ENCODE measurements at regions not wholly inside any gene's neighbourhood (a gene's known extent, or its start where the extent isn't known, plus 50 kb on each side); places are given as distances from the start of the nearest gene placed in this dataset.
"Not testable (repeated sequence)": the region's sequence is repeated elsewhere in the genome, so short reads cannot be mapped to it uniquely, and the experiment has no call there.

GRCh38 chr12:46480724-46481123 lies 108.2 kb upstream of the SLC38A2 start:
- no peaks in the 10 kb centered on the region for H3K9me3 ChIP-seq (replicated peaks; ENCODE audit: low read length)
- H3K36me3 ChIP-seq (ENCODE audit: insufficient read depth, low read length): peaks cover 2% of the 10 kb centered on the region
- H3K4me2 ChIP-seq (ENCODE audit: low read length): no peak overlapping the region
- H3K9ac ChIP-seq (ENCODE audit: low read depth, low read length): no peak overlapping the region
- H3K4me1 ChIP-seq (ENCODE audit: control insufficient read depth, insufficient read depth, low read length): peaks cover 32% of the 10 kb centered on the region
- H3K27me3 ChIP-seq (ENCODE audit: control insufficient read depth, insufficient read depth, low read length): no peaks in the 10 kb centered on the region
- no peak overlapping the region for H3K4me3 ChIP-seq (ENCODE audit: low read length)

DNA sequence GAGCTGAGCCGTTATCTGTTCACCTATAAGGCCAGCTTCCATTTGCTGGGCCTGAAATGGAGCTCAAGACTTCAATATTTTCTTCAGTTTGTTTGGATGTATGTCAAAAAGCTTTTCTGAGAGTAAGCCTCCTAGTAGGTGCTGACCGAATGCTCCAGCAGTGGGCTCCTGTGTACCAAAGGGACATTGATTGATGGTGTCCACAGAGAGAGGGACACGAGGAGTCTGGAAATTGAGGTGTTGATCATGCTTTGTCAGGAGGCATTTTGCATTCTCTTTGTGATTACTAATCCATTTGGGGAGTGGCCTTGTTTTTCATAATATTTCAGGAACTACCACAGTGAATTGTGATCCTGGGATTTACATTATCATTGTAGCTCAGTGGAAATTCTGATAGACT lies 107.7 kb upstream of the SLC38A2 start:
- Histone ChIP-seq H3K4me1 (ENCODE audit: control insufficient read depth, insufficient read depth, low read length) (peaks cover 32% of the 10 kb centered on the region), H3K4me2 (ENCODE audit: low read length) (no peak overlapping the region), H3K9ac (ENCODE audit: low read depth, low read length) (no peak overlapping the region), H3K27me3 (ENCODE audit: control insufficient read depth, insufficient read depth, low read length) (no peaks in the 10 kb centered on the region), H3K4me3 (ENCODE audit: low read length) (no peak overlapping the region), H3K36me3 (ENCODE audit: insufficient read depth, low read length) (peaks cover 2% of the 10 kb centered on the region), H3K9me3 (replicated peaks; ENCODE audit: low read length) (no peaks in the 10 kb centered on the region)

GRCh38 chr12:46478123-46478522 lies 105.5 kb upstream of the SLC38A2 start:
- no peak overlapping the region for H3K9ac ChIP-seq (ENCODE audit: low read depth, low read length)
- no peak overlapping the region for H3K4me2 ChIP-seq (ENCODE audit: low read length)
- no peaks in the 10 kb centered on the region for H3K27me3 ChIP-seq (ENCODE audit: control insufficient read depth, insufficient read depth, low read length)
- H3K36me3 ChIP-seq (ENCODE audit: insufficient read depth, low read length): peaks cover 2% of the 10 kb centered on the region
- H3K4me1 ChIP-seq (ENCODE audit: control insufficient read depth, insufficient read depth, low read length): peaks cover 36% of the 10 kb centered on the region
- no peak overlapping the region for H3K4me3 ChIP-seq (ENCODE audit: low read length)
- H3K9me3 ChIP-seq (replicated peaks; ENCODE audit: low read length): no peaks in the 10 kb centered on the region

DNA sequence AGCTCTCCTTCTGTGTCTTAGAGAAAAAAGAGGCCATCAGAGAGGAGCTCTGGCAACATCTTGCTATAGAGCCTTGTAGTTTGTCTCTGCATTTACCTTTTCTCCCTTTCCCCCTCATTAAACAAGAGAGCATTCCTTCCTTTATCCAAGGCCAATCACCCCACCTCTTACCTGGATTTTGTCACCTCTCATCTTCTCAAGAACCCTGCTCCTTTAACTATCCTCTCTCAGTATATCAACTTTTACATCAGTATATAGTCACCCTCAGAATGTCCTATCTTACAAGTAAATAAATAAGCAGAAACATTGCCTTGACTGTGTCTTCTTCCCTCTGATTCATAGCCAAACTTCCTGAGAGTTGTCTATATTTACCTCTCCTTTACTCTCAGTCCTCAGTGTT lies 105.0 kb upstream of the SLC38A2 start:
- H3K4me2 ChIP-seq (ENCODE audit: low read length): no peak overlapping the region
- H3K4me1 ChIP-seq (ENCODE audit: control insufficient read depth, insufficient read depth, low read length): peaks cover 39% of the 10 kb centered on the region
- no peak overlapping the region for H3K4me3 ChIP-seq (ENCODE audit: low read length)
- no peaks in the 10 kb centered on the region for H3K9me3 ChIP-seq (replicated peaks; ENCODE audit: low read length)
- H3K9ac ChIP-seq (ENCODE audit: low read depth, low read length): no peak overlapping the region
- no peaks in the 10 kb centered on the region for H3K27me3 ChIP-seq (ENCODE audit: control insufficient read depth, insufficient read depth, low read length)
- peaks cover 2% of the 10 kb centered on the region for H3K36me3 ChIP-seq (ENCODE audit: insufficient read depth, low read length)

GRCh38 chr12:46475972-46476645 lies 103.5 kb upstream of the SLC38A2 start:
- Histone ChIP-seq H3K4me3 (ENCODE audit: low read length) (no peak overlapping the region), H3K9ac (ENCODE audit: low read depth, low read length) (no peak overlapping the region), H3K4me2 (ENCODE audit: low read length) (no peak overlapping the region), H3K9me3 (replicated peaks; ENCODE audit: low read length) (no peaks in the 10 kb centered on the region), H3K36me3 (ENCODE audit: insufficient read depth, low read length) (no peaks in the 10 kb centered on the region), H3K4me1 (ENCODE audit: control insufficient read depth, insufficient read depth, low read length) (peaks cover 53% of the 10 kb centered on the region), H3K27me3 (ENCODE audit: control insufficient read depth, insufficient read depth, low read length) (no peaks in the 10 kb centered on the region)

DNA sequence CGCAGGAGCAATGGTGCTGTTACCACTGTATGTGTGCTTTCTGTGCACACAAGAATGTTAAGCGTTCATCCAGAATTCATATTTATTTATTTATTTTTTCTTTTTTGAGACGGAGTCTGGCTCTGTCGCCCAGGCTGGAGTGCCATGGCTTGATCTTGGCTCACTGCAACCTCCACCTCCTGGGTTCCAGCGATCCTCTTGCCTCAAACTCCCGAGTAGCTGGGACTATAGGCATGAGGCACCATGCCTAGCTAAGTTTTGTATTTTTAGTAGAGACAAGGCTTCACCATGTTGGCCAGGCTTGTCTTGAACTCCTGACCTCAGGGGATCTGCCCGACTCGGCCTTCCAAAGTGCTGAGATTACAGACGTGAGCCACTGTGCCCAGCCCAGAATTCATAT lies 101.8 kb upstream of the SLC38A2 start:
- not testable (repeated sequence) for H3K36me3 ChIP-seq (ENCODE audit: insufficient read depth, low read length); H3K4me3 ChIP-seq (ENCODE audit: low read length)
- H3K9ac ChIP-seq (ENCODE audit: low read depth, low read length): peak overlapping the region; percentile 71

GRCh38 chr12:46473634-46474329 lies 101.2 kb upstream of the SLC38A2 start:
- Histone ChIP-seq H3K4me1 (ENCODE audit: control insufficient read depth, insufficient read depth, low read length) (peaks cover 49% of the 10 kb centered on the region), H3K4me3 (ENCODE audit: low read length) (peak overlapping the region; percentile 18), H3K9ac (ENCODE audit: low read depth, low read length) (peak overlapping the region; percentile 71)

More for the DNA sequence above, 101.8 kb upstream of the SLC38A2 start:
- H3K27me3 ChIP-seq (ENCODE audit: control insufficient read depth, insufficient read depth, low read length); H3K9me3 ChIP-seq (replicated peaks; ENCODE audit: low read length): not testable (repeated sequence)
- Histone ChIP-seq H3K4me1 (ENCODE audit: control insufficient read depth, insufficient read depth, low read length) (peaks cover 49% of the 10 kb centered on the region), H3K4me2 (ENCODE audit: low read length) (peak overlapping the region; percentile 69)

GRCh38 chr12:46472893-46473633 lies 100.5 kb upstream of the SLC38A2 start:
- Histone ChIP-seq H3K27me3 (ENCODE audit: control insufficient read depth, insufficient read depth, low read length) (no peaks in the 10 kb centered on the region), H3K9ac (ENCODE audit: low read depth, low read length) (peak overlapping the region; percentile 71), H3K4me1 (ENCODE audit: control insufficient read depth, insufficient read depth, low read length) (peaks cover 52% of the 10 kb centered on the region), H3K36me3 (ENCODE audit: insufficient read depth, low read length) (no peaks in the 10 kb centered on the region), H3K4me2 (ENCODE audit: low read length) (peak overlapping the region; percentile 44), H3K9me3 (replicated peaks; ENCODE audit: low read length) (no peaks in the 10 kb centered on the region), H3K4me3 (ENCODE audit: low read length) (no peak overlapping the region)

More at GRCh38 chr12:46473634-46474329, 101.2 kb upstream of the SLC38A2 start:
- Histone ChIP-seq H3K4me2 (ENCODE audit: low read length) (peak overlapping the region; percentile 69), H3K36me3 (ENCODE audit: insufficient read depth, low read length) (no peaks in the 10 kb centered on the region), H3K27me3 (ENCODE audit: control insufficient read depth, insufficient read depth, low read length) (no peaks in the 10 kb centered on the region), H3K9me3 (replicated peaks; ENCODE audit: low read length) (no peaks in the 10 kb centered on the region)

DNA sequence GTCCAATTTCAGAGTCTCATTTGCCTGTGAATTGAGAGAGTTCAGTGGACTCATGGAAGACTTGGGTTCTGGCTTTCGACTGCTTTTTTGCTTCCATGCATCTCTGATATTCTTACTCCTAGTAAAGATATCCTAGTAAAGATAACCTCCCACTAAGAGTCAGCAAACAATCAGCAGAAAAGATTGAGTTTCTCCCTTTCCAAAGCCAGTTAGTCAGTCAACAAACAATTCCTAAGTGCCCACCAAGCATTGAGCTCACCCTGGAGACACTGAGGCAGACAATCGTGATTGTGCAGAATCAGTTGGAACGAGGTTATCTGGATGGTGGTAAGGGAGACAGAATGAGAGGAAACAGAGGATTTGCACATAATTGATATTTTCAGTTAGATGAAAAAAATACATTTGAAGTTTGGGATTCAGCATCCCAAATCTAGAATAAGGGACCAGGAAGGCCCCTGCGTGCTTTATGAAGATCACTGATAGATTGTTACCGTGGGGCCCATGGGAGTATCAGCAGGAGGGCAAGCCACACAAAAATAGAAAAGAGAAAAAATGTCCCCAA lies 99.7 kb upstream of the SLC38A2 start:
- H3K9ac ChIP-seq (ENCODE audit: low read depth, low read length): peak overlapping the region; percentile 71
- H3K4me2 ChIP-seq (ENCODE audit: low read length): no peak overlapping the region
- no peaks in the 10 kb centered on the region for H3K36me3 ChIP-seq (ENCODE audit: insufficient read depth, low read length)
- no peaks in the 10 kb centered on the region for H3K27me3 ChIP-seq (ENCODE audit: control insufficient read depth, insufficient read depth, low read length)
- no peak overlapping the region for H3K4me3 ChIP-seq (ENCODE audit: low read length)
- no peaks in the 10 kb centered on the region for H3K9me3 ChIP-seq (replicated peaks; ENCODE audit: low read length)
- H3K4me1 ChIP-seq (ENCODE audit: control insufficient read depth, insufficient read depth, low read length): peaks cover 45% of the 10 kb centered on the region

DNA sequence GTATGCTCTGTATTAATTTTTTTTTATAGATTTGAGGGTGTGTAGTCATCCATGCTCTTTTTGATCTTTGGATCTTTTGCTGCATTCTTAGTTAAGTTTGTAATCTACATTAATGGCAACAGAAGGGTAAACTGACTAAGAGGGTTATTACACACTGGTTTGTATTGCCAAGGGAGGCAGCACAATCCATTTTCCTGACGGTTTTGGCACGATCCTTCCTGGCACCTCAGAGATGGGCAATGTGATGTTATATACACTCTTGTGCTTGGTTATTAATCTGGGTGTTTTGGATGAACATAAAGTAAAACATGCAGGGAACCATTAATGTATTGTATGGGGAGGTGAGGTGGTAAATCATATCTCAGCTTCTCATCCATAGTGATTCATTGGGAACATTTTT lies 98.8 kb upstream of the SLC38A2 start:
- Histone ChIP-seq H3K4me1 (ENCODE audit: control insufficient read depth, insufficient read depth, low read length) (peaks cover 43% of the 10 kb centered on the region), H3K9me3 (replicated peaks; ENCODE audit: low read length) (no peaks in the 10 kb centered on the region), H3K36me3 (ENCODE audit: insufficient read depth, low read length) (no peaks in the 10 kb centered on the region), H3K27me3 (ENCODE audit: control insufficient read depth, insufficient read depth, low read length) (no peaks in the 10 kb centered on the region), H3K4me2 (ENCODE audit: low read length) (no peak overlapping the region), H3K9ac (ENCODE audit: low read depth, low read length) (no peak overlapping the region), H3K4me3 (ENCODE audit: low read length) (no peak overlapping the region)

DNA sequence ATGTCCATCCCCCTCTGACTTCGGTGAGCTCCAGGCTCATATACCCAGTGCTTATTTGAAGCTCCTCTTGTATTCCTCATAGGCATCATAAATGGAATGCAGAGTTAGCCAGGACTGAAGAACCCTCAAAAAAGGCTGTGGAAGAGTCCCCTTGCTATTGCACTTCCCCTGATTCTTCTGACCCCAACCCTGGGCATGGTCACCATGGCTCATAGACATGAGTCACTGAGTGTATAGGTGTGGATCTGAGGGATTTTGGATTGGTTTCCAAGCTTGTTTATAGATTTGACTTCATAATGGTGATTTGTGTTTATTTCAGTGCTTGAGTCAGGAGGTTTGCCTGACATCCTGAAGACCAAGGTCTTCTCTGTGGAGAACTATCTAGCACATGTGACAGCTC lies 98.4 kb upstream of the SLC38A2 start:
- Histone ChIP-seq H3K9ac (ENCODE audit: low read depth, low read length) (no peak overlapping the region), H3K9me3 (replicated peaks; ENCODE audit: low read length) (no peaks in the 10 kb centered on the region), H3K4me3 (ENCODE audit: low read length) (no peak overlapping the region), H3K36me3 (ENCODE audit: insufficient read depth, low read length) (no peaks in the 10 kb centered on the region), H3K4me1 (ENCODE audit: control insufficient read depth, insufficient read depth, low read length) (peaks cover 43% of the 10 kb centered on the region), H3K4me2 (ENCODE audit: low read length) (no peak overlapping the region), H3K27me3 (ENCODE audit: control insufficient read depth, insufficient read depth, low read length) (no peaks in the 10 kb centered on the region)
